ENCODE measurements at regions not wholly inside any gene's neighbourhood (a gene's known extent, or its start where the extent isn't known, plus 50 kb on each side); places are given as distances from the start of the nearest gene placed in this dataset.

- H3K4me3 ChIP-seq (ENCODE audit: low read depth, low read length): no peak overlapping the region
- no peaks in the 10 kb centered on the region for H3K36me3 ChIP-seq
- H3K27me3 ChIP-seq: no peaks in the 10 kb centered on the region
- no peak for DNase-seq
- TF ChIP-seq CTCF (IDR thresholded peaks at IDR 0.05; ENCODE audit: low read depth, low read length): no peak
- no peaks in the 10 kb centered on the region for H3K4me1 ChIP-seq
- no peaks in the 10 kb centered on the region for H3K9me3 ChIP-seq
Measured at GRCh38 chr7:12812111-12812510, 124.7 kb downstream of the ARL4A start.

GRCh38 chr7:12814107-12814506, 126.7 kb downstream of the ARL4A start:
- Histone ChIP-seq H3K4me1 (no peaks in the 10 kb centered on the region), H3K36me3 (no peaks in the 10 kb centered on the region), H3K4me3 (ENCODE audit: low read depth, low read length) (no peak overlapping the region), H3K27me3 (no peaks in the 10 kb centered on the region), H3K9me3 (no peaks in the 10 kb centered on the region)
- DNase-seq: no peak
- TF ChIP-seq CTCF (IDR thresholded peaks at IDR 0.05; ENCODE audit: low read depth, low read length): no peak

GRCh38 chr7:12814828-12815227, 127.4 kb downstream of the ARL4A start:
- Histone ChIP-seq H3K27me3 (no peaks in the 10 kb centered on the region), H3K4me1 (no peaks in the 10 kb centered on the region), H3K4me3 (ENCODE audit: low read depth, low read length) (no peak overlapping the region), H3K9me3 (no peaks in the 10 kb centered on the region), H3K36me3 (no peaks in the 10 kb centered on the region)
- DNase-seq: no peak
- TF ChIP-seq CTCF (IDR thresholded peaks at IDR 0.05; ENCODE audit: low read depth, low read length): no peak

GRCh38 chr7:12815426-12815825, 128.0 kb downstream of the ARL4A start:
- H3K36me3 ChIP-seq: no peaks in the 10 kb centered on the region
- no peaks in the 10 kb centered on the region for H3K9me3 ChIP-seq
- no peaks in the 10 kb centered on the region for H3K4me1 ChIP-seq
- DNase-seq: no peak
- no peak overlapping the region for H3K4me3 ChIP-seq (ENCODE audit: low read depth, low read length)
- no peaks in the 10 kb centered on the region for H3K27me3 ChIP-seq
- no peak for TF ChIP-seq CTCF (IDR thresholded peaks at IDR 0.05; ENCODE audit: low read depth, low read length)

- Histone ChIP-seq H3K27me3 (no peaks in the 10 kb centered on the region), H3K36me3 (no peaks in the 10 kb centered on the region), H3K4me3 (ENCODE audit: low read depth, low read length) (no peak overlapping the region), H3K4me1 (no peaks in the 10 kb centered on the region), H3K9me3 (no peaks in the 10 kb centered on the region)
- no peak for TF ChIP-seq CTCF (IDR thresholded peaks at IDR 0.05; ENCODE audit: low read depth, low read length)
- DNase-seq: no peak
Measured at GRCh38 chr7:12815871-12816270, 128.4 kb downstream of the ARL4A start.

- no peaks in the 10 kb centered on the region for H3K4me1 ChIP-seq
- no peak for DNase-seq
- TF ChIP-seq CTCF (IDR thresholded peaks at IDR 0.05; ENCODE audit: low read depth, low read length): no peak
- no peaks in the 10 kb centered on the region for H3K9me3 ChIP-seq
- H3K27me3 ChIP-seq: no peaks in the 10 kb centered on the region
- no peaks in the 10 kb centered on the region for H3K36me3 ChIP-seq
- H3K4me3 ChIP-seq (ENCODE audit: low read depth, low read length): no peak overlapping the region
Measured at GRCh38 chr7:12820777-12821176, 133.3 kb downstream of the ARL4A start.
